DMS 273 (cell line): ENCODE measurements at regions not wholly inside any gene's neighbourhood (a gene's known extent, or its start where the extent isn't known, plus 50 kb on each side); places are given as distances from the start of the nearest gene placed in this dataset.
"Not testable (repeated sequence)": the region's sequence is repeated elsewhere in the genome, so short reads cannot be mapped to it uniquely, and the experiment has no call there.

Experiments used
- DNase-seq: peaks from one replicate; lab custom pipeline; 2025; ENCODE audit not compliant: unreplicated experiment; lab: John Stamatoyannopoulos, UW

DNA sequence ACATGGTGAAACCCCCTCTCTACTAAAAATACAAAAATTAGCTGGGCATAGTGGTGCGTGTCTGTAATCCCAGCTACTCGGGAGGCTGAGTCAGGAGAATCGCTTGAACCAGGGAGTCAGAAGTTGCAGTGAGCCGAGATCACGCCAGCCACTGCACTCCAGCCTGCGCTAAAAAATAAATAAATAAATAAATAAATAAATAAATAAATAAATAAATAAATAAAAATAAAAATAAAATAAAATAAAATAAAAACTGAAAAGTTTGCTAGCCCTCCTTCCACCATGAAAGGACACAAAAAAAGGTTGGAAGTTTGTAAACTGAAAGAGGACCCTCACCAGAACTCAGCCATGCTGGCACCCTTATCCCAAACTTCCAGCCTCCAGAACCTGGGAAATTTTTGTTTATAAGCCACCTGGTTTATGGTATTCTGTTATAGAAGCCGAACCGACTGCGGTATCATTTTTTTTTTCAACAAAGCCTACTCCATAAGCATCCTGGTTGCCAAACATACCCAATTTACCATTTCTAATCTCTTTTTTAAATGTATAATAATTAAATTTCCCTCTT lies 448.2 kb downstream of the SEMA3D start:
- DNase-seq, result no peak

DNA sequence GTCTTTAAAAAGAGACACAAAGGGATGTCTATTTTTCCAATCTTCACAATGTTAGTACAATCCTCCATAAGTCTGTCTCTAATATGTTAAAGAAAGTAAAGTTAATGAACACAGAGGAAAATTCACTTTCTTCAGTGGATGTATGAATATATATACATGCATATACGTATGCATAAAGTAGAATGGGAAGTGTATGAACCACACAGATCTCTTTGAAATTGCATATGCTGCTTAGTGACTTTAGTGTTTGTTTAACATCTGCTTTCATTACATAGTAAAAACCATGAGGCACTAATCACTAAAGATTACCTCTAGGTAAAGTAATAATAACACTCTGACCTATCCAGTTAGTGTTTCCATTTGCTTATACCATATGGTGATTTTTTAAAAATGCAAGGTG lies 451.2 kb downstream of the SEMA3D start:
- DNase-seq, result peak; percentile 53

DNA sequence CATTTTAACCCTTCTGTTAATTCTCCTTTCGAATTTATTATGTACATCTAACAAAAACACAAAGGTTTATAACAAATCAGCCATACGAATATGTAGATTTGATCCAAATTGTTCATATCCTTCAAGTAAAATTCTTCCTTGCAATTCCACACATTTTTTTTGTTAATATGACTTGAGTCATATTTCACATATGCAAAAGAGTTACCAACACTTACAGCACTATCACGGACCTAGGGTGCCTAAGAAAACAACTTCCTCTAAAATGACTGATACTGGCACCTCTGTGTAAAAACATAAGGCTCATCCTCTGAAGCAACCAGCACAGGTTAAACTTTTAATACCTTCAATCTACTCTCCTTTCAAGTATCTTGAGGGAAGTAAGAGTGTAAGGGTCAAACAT lies 451.8 kb downstream of the SEMA3D start:
- DNase-seq, result no peak

DNA sequence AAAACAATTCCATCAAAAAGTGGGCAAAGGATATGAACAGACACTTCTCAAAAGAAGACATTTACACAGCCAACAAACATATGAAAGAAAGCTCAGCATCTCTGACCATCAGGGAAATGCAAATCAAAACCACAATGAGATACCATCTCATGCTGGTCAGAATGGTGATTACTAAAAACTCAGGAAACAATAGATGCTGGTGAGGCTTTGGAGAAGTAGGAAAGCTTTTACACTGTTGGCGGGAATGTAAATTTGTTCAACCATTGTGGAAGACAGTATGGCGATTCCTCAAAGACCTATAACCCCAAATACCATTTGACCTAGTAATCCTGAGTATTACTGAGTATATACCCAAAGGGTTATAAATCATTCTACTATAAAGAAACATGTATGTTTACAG lies 452.9 kb downstream of the SEMA3D start:
- not testable (repeated sequence) for DNase-seq

DNA sequence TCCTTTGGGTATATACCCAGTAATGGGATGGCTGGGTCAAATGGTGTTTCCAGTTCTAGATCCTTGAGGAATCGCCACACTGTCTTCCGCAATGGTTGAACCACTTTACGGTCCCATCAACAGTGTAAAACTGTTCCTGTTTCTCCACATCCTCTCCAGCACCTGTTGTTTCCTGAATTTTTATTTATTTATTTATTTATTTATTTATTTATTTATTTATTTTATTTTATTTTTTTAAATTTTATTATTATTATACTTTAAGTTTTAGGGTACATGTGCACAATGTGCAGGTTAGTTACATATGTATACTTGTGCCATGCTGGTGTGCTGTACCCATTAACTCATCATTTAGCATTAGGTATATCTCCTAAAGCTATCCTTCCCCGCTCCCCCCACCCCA lies 456.0 kb downstream of the SEMA3D start:
- not testable (repeated sequence) for DNase-seq

DNA sequence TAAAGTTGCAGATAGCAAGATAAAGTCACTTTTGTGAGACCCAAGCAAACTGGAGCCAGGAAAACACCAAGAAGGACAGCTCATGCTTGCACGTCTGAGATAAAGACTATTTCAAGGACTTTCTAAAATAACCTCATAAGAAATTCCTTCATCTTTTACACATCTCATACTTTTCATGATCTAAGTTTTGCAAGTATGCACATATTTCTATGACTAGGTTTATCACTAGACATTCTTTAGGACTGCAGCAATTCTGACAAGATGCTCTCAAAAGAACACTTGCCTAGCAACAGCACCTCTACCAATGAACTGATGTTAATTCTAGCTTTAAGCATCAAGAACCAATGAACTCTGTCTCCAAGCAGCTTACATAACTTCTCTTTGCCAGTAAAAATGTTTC lies 457.6 kb downstream of the SEMA3D start:
- DNase-seq, result peak; percentile 41

DNA sequence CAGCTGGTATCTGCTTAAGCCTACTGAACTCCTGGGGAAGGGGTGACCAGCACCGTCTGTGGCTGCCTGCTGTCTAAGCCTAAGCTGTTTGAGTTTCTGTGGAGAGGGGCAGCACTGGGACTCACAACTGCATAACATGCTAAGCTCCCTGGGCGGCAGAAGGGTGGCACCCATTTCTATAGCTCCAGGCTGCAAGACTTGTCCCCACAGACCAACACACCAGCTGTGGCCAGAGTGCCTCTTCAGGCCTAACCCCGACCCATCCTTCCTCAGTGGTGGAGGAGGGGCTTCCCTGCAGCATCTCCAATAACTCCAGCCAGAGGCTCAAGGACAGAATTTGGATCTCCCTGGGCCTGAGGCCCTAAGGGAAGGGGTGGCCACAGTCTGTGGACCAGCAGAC lies 464.1 kb downstream of the SEMA3D start:
- no peak for DNase-seq

DNA sequence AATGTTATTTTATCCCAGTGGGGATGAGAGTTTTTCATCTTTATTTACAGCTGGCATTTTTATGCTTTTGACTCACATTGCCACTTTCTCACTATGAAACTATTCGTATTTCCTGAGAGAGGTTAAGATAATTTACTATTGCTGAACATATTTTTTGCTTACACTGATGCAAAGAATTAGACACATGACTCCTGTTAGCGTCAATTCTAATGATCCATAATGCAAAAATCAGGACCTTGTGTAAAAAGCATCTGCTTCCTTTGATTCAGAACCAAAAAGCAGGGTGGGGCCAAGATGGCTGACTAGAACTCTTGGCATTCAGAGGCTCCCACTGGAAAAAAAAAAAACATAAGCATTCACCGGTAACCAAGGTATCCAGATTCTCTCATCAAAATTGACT lies 464.8 kb downstream of the SEMA3D start:
- no peak for DNase-seq

DNA sequence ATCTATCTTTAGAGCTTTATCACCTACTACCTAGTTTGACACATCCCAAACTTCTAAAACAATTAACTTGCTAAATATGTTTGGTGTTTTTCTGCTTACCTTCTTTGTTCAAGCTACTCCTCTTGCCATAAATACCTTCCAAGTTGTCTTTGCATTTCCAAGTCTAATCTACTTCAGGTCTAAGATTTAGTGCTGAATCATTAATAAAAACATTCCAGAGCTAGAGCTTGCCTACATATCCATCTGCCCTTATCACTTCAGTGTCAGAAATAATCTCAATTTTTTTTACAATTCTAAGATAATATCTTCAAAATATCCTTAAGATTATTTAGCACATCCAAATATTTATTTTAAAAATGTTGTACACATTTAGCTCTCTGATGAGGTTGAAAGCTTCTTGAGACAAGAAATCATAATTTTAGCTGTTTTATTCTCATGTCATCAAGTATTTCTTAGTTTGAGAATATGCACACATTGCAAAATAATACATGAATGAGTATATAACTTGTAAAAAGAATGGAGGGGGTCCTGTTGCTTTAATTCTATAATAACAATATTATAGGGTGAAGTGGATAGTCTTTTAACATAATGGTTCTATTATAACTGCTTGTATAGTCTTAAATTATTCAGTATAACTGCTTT lies 466.3 kb downstream of the SEMA3D start:
- DNase-seq, result no peak

DNA sequence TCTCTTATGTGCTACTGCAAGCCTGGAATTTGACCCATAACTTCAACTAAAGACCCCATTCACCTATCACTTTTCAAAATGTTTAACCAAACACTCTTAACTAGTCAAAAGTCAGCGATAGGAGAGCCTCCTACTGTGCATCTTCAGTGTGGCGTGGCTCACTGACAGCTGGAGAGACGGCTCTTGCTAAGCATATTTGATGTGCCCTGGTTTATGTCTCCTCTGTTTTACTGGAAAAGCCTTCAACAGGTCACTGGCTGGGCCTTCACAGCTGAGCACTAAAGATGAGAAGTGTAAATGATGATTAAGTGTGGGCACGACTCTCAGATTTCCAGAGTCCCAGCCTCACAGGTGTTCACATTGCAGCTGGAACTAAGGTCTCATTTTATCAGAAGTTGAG lies 472.1 kb downstream of the SEMA3D start:
- DNase-seq, result no peak

DNA sequence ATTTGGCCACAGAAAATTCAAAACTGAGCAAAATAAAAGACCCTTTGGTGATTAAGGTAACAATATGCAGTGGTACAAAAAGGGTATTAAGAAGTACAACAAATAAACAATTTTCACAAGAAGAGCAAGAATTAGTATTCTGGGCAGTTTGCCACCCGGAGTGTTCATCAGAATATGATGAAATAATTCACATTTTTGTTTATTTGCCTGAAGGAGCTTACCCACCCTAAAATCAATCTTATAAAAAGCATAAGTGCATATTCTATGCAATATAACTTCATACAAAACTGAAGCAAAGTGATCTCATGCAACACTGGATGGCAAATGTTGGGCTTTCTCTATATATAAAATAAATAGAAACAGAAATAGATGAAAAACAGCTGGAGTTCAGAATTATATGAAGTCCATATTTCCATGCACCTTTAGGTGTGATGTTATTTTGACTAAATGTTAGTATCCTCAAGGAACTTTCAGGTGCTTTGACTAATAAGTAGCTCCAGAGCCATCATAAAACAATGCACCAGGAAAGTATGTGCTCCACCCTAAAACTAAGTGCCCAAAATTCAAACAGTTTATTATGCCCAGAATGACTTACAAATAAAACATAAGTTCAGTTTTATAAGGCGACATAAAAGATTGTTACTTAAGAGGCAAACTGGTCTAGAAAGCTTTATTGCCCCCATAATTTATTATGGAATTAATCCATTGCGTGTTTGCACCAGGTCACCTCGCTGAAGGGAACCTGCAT lies 474.3 kb downstream of the SEMA3D start:
- no peak for DNase-seq

DNA sequence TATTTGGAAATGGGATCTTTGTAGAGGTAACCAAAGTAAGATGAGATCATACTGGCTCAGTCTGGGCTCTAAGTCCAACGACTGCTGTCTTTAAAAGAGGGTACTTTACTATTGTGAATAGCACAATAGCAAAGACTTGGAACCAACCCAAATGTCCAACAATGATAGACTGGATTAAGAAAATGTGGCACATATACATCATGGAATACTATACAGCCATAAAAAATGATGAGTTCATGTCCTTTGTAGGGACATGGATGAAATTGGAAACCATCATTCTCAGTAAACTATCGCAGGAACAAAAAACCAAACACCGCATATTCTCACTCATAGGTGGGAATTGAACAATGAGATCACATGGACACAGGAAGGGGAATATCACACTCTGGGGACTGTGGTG lies 476.3 kb downstream of the SEMA3D start:
- not testable (repeated sequence) for DNase-seq

DNA sequence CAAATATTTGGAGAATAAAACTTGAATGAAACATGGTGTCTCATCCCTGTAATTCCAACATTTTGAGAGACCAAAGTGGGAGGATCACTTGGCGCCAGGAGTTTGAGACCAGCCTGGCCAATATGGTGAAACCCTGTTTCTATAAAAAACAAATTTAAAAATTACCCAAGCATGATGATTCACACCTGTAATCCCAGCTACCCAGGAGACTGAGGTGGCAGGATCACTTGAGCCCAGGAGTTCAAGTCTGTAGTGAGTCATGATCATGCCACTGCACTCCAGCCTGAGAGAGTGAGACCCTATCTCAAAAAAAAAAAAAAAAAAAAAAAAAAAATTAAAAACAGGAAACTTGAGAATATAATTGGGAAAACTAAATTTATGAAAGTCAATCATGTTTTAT lies 481.1 kb downstream of the SEMA3D start:
- no peak for DNase-seq

DNA sequence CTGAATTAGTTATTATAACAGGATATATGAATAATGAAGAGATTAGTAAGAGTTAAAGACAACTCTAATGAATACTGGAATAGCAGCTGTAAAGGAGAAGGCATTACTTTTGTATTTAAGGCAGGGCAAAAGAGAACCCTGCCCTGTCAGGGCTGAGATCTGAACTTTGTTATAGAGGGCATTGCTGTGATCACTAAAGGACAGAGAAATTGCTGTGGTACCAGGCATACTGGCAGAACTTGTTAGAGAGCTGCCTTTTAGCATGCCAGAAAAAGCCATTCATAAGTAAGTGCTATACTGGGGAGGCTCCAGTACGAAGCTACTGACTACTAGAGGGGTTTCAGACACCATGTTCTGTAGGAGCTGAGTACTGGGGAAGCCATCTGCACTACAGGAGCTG lies 481.8 kb downstream of the SEMA3D start:
- DNase-seq, result no peak

DNA sequence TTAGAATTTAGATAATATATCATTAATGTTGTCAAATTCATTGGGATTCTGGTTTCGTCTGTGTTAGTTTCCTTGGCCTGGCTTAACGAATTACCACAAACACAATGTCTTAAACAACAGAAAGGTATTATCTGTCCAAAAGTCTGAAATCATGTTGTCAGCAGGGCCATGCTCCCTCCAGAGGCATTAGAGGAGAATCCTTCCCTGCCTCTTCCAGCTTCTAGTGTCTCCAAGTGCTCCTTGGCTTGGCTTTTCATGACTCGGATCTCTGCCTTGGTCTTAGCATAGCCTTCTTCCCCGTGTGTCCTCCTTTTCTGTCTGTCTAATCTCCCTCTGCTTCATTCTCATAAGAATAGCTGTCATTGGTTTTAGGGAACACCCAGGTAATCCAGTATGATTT lies 482.5 kb downstream of the SEMA3D start:
- DNase-seq, result no peak

DNA sequence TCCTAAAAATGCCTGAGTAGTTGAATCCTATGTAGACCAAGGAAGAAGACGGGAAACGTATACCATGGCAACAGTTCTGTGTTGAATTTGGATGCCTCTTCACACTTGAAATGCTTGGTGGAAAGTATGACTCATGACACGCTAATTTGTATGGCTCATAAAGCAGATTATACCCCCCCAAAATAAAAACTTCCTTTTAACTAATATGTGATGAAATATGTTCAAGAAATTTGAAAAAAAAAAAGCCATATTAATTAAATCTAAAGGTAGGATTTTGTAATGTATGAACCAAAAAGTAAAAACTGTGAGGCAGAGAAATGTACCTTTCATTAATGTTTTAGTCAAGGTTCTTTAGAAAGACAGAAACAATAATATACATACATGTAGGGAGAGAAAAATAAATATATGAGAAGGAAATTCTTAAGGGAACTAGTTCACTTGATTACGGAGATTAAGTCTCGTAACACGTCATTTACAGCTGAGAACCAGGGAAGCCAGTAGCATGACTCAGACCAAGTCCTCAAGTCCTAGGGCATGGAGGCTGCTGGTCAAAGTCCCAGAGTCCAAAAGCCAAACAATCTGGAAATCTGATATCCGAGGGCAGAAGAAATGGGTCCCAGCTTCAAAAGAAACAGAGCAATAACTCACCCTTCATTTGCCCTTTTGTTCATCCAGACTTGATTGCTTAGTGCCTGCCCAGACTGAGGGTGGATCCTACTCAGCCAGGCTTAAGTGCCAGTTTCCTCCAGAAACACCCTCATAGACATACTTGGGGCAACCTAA lies 485.1 kb downstream of the SEMA3D start:
- peak; percentile 32 for DNase-seq

DNA sequence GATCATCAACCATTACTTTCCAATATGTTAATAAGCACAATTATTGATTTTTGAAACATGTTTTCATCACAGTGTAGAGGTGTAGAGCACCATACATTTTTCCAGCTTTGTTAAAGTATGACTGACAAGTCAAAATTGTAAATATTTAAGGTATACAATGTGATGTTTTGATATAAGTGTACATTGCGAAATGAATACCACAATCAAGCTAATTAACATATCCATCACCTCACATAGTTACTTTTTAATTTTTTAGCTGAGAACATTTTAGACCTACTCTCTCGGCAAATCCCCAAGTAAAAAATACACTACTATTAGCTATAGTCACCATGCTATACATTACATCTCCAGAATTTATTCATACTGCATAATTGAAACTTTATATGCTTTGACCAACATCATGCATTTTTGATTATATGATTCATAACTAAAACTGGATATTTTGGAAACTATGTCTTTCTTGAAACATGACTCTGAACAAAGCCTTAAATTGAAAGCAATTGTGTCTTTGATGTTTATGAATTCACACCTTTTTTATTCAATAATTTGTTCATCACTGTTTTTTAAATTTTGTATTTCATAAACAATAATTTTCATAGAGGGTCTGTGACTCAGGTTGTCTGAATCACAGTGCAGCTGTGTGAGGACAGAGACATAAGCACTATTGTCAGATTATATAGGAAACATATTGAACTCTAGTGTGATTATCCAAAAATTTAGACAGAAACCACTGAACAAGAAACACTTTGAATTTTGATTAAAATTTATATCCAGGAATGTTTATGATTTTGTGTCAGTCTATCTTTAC lies 486.1 kb downstream of the SEMA3D start:
- no peak for DNase-seq

DNA sequence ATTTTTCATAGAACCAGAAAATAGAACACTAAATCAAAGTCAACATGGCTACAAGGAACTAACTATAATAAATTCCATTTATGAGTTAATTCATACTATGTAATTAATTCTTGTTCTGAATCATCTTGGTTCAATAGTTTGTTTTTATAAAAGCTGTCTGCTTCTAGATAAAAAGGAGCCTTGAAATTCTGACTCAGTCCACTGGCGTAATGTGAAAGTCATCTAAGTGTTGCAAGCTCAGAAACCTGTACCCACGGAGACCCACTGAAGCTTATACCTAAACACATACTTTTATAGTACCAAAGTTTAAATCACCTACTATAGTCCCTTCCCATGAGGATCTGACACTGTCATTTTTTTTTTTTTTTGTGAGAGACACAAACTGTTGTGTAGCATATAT lies 489.4 kb downstream of the SEMA3D start:
- no peak for DNase-seq

DNA sequence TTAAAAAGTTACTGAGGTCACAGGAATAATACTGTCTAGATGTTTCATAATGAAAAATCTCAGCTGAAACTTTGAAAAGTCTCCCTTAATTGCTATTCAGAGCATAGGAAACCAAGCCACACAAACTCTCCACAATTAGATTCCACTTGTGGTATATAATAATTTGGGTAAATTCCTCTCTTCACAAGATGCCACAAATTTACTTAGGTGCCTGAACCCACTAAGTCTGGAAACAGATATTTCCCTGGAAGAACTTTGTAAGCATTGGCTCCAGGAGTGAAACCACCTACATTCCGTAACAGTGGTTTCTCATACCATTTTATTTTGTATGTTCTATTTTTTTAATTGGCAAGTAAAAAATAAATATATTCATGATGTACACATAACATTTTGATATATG lies 493.4 kb downstream of the SEMA3D start:
- no peak for DNase-seq

DNA sequence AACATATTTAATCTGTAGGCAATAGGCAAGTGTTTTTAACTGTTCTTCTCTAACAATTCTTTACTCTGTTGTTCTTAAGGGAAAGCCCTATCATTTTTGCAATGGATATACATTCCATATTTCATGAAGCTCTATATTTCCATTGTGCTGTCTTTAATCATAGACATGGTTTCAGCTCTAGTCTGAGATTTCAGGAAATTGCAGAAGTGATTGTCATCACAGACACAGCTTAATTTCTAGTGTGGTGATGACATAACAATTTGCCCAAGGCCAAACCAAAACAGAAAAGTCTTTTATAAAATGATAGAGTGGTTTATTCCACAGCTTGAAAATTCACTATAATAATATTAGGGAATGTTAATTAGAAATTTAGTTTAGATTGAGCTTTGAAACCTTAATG lies 494.1 kb upstream of the SEMA3A start:
- no peak for DNase-seq

DNA sequence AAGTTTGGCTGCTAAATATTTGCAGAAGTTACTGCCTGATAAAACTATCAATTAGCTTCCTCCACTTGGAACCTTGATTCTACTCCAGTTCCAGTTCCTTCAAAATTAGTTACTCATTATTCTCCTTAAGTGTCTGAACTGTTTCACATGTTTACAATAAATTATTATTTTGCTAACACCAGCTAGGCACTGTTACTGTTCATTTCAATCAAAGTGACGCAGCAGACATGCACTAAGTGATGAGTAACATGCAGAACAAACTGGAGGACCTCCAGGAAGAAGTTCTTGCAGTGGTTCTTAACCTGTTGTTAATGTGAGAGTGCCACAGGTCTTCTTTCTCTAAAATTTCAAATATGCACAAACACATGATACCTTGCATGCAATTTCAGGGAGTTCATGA lies 491.8 kb upstream of the SEMA3A start:
- no peak for DNase-seq
